Adrenal gland (tissue), 5 donors: ENCODE measurements at regions not wholly inside any gene's neighbourhood (a gene's known extent, or its start where the extent isn't known, plus 50 kb on each side); places are given as distances from the start of the nearest gene placed in this dataset.

Experiments
- POLR2A ChIP-seq, 2 donors: fragments of 450-650 bp; IDR thresholded peaks; one replicate each; pipeline ENCODE4 v1.6.1; 2017; ENCODE audit warnings: antibody characterized with exemption in 2 of 2, mild to moderate bottlenecking in 2 of 2, moderate library complexity in 1 of 2
- TF ChIP-seq, protein P1 (sequence below), 6 experiments: fragments of 450-650 bp in 4 of 6; fragments of 200-600 bp in 2 of 6; sonication (generic) in 1 of 6; IDR thresholded peaks; 1 replicate in 5 of 6; 2 replicates in 1 of 6; pipeline versions ENCODE4 v1.5.1 to v1.8.0; 2016 to 2021; ENCODE audit warnings: antibody characterized with exemption in 6 of 6, mild to moderate bottlenecking in 2 of 6, moderate library complexity in 1 of 6
- donor health status: DM: no; HTN: no; CAD: no.

GRCh38 chr17:52237151-52237550 is 78.6 kb upstream of the CA10 start:
- TF ChIP-seq, protein P1, sequence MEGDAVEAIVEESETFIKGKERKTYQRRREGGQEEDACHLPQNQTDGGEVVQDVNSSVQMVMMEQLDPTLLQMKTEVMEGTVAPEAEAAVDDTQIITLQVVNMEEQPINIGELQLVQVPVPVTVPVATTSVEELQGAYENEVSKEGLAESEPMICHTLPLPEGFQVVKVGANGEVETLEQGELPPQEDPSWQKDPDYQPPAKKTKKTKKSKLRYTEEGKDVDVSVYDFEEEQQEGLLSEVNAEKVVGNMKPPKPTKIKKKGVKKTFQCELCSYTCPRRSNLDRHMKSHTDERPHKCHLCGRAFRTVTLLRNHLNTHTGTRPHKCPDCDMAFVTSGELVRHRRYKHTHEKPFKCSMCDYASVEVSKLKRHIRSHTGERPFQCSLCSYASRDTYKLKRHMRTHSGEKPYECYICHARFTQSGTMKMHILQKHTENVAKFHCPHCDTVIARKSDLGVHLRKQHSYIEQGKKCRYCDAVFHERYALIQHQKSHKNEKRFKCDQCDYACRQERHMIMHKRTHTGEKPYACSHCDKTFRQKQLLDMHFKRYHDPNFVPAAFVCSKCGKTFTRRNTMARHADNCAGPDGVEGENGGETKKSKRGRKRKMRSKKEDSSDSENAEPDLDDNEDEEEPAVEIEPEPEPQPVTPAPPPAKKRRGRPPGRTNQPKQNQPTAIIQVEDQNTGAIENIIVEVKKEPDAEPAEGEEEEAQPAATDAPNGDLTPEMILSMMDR (IDR thresholded peaks at IDR 0.05), result no peak
- no peak for TF ChIP-seq POLR2A (IDR thresholded peaks at IDR 0.05)
